ENCODE measurements at regions not wholly inside any gene's neighbourhood (a gene's known extent, or its start where the extent isn't known, plus 50 kb on each side); places are given as distances from the start of the nearest gene placed in this dataset.

DNA sequence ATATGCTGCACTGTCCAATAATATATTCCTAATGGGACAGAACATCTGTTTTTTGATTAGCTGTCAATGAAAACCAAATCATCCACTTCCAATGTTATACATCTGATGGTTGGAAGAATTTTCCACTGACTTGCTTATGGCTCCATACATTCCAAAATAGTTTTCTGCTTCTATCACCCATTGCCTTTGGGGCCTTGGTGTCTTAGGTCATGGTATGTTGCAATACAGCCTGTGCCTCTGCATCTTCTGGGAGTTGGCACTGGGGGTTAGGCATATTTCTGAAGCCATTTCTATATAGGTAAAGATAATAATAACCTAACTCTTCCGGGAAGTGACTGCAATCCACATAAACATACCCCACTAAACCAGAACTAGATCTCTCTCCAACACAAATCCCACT lies 53.2 kb upstream of the NR3C2 start:
- H3K4me3 Mint-ChIP-seq, result no peak overlapping the region
- no peaks in the 10 kb centered on the region for H3K9me3 Mint-ChIP-seq (ENCODE audit: insufficient read depth)
- POLR2A ChIA-PET, result interaction anchor here (0.6 kb wide), 1 partner anchor 461 kb away, joined by 3 read pairs; no protein-coding TSS in a partner anchor
- DNase-seq, result no peak
- no peaks in the 10 kb centered on the region for H3K36me3 Mint-ChIP-seq (ENCODE audit: low read depth)
- H3K27me3 Mint-ChIP-seq (ENCODE audit: low read depth), result no peaks in the 10 kb centered on the region
- ATAC-seq, result no peak
- no peak overlapping the region for H3K27ac Mint-ChIP-seq
- H3K4me1 Mint-ChIP-seq (ENCODE audit: low read depth), result no peaks in the 10 kb centered on the region
- CTCF ChIA-PET, result no interaction called here
